Right lobe of liver (tissue), 6 donors: ENCODE measurements at regions not wholly inside any gene's neighbourhood (a gene's known extent, or its start where the extent isn't known, plus 50 kb on each side); places are given as distances from the start of the nearest gene placed in this dataset.

Experiments
- ATAC-seq, 4 donors: fragments of 200-7000 bp; cut with Tn5 transposase; one replicate each; pipeline ENCODE4 v1.9.1; 2020; ENCODE audit warnings: mild to moderate bottlenecking in 4 of 4, moderate library complexity in 4 of 4
- DNase-seq, 3 donors: peaks; one replicate each; pipeline ENCODE4 v3.0.0-alpha.2; 2020
- H3K27ac ChIP-seq, 3 donors: fragments of 200-600 bp; one replicate each; pipeline ENCODE4 v1.8.0; 2022
- H3K27me3 ChIP-seq, 2 donors: fragments of 200-600 bp; one replicate each; pipeline ENCODE4 v1.8.0; 2022
- H3K36me3 ChIP-seq, 4 donors: fragments of 200-600 bp; sonication (generic) in 1 of 4; one replicate each; pipeline versions ENCODE4 v1.5.1 to v1.8.0; 2017 to 2022; ENCODE audit warnings: control low read depth in 1 of 4
- H3K4me1 ChIP-seq, 4 donors: fragments of 200-600 bp; sonication (generic) in 1 of 4; one replicate each; pipeline versions ENCODE4 v1.5.1 to v1.8.0; 2017 to 2022; ENCODE audit warnings: control low read depth in 1 of 4
- H3K4me3 ChIP-seq, 3 donors: fragments of 200-600 bp; one replicate each; pipeline ENCODE4 v1.8.0; 2022
- H3K9me3 ChIP-seq, 4 donors: fragments of 200-600 bp; sonication (generic) in 1 of 4; one replicate each; pipeline versions ENCODE4 v1.5.1 to v1.8.0; 2017 to 2022; ENCODE audit warnings: control low read depth in 1 of 4
- POLR2A ChIP-seq: fragments of 450-650 bp; IDR thresholded peaks from one replicate; pipeline ENCODE4 v1.6.1; 2017; ENCODE audit warnings: antibody characterized with exemption, mild to moderate bottlenecking
- WGBS: methylation state at CpG from one replicate; pipeline ENCODE4 v1.1.6; 2018; ENCODE audit warnings: low coverage, low lambda C conversion rate; ENCODE audit not compliant: insufficient coverage; ENCODE audit errors: missing lambda C conversion rate; 5-methylcytosine and 5-hydroxymethylcytosine counted together
- intact Hi-C, 2 donors: fragments of 100-400 bp; cut with DNase I; formaldehyde crosslinking; loops; one replicate each; pipeline versions ENCODE4 v1.11.2 to v1.14.1; 2022
- TF ChIP-seq, protein P1 (sequence below), 4 donors: fragments of 200-600 bp in 3 of 4; fragments of 450-650 bp in 1 of 4; IDR thresholded peaks; one replicate each; pipeline versions ENCODE4 v1.5.1 to v1.8.0; 2016 to 2022; ENCODE audit warnings: antibody characterized with exemption in 4 of 4, mild to moderate bottlenecking in 2 of 4
- donor health status: DM: no; HTN: yes; CAD: no.
- donor health status: DM: no; HTN: no; CAD: no.
- donor health status: DM: no; HTN: no; CAD: no.
- donor health status: DM: no; HTN: yes; CAD: no.
- donor health status: DM: no; HTN: yes; CAD: no.

DNA sequence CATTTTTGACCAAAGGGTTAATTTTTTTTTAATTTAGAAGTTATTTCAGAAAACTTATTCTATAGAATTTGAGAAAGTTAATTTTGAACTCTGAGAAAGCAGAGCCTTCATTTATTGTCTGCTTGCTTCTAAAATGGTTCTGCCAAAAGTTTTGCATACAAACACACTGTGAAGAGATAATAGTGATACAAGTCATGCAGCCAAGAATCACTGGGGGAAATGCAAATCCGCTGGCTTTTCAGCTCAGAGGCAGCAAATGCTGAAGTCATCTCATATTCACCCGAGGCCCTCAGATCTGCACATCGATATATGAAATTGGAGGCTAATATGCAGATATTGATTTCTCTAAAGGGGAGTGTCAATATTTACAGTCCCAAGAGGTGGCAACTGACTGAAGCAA is 186.2 kb downstream of the KIT start:
- DNase-seq: no peak
- H3K4me1 ChIP-seq: no peaks in the 10 kb centered on the region
- intact Hi-C loops: no loop called here
- ATAC-seq: no peak
- H3K36me3 ChIP-seq: no peaks in the 10 kb centered on the region
- TF ChIP-seq, protein P1, sequence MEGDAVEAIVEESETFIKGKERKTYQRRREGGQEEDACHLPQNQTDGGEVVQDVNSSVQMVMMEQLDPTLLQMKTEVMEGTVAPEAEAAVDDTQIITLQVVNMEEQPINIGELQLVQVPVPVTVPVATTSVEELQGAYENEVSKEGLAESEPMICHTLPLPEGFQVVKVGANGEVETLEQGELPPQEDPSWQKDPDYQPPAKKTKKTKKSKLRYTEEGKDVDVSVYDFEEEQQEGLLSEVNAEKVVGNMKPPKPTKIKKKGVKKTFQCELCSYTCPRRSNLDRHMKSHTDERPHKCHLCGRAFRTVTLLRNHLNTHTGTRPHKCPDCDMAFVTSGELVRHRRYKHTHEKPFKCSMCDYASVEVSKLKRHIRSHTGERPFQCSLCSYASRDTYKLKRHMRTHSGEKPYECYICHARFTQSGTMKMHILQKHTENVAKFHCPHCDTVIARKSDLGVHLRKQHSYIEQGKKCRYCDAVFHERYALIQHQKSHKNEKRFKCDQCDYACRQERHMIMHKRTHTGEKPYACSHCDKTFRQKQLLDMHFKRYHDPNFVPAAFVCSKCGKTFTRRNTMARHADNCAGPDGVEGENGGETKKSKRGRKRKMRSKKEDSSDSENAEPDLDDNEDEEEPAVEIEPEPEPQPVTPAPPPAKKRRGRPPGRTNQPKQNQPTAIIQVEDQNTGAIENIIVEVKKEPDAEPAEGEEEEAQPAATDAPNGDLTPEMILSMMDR (IDR thresholded peaks at IDR 0.05): no peak
- no peak for TF ChIP-seq POLR2A
- no peaks in the 10 kb centered on the region for H3K27me3 ChIP-seq
- no peak overlapping the region for H3K4me3 ChIP-seq
- H3K27ac ChIP-seq: no peak overlapping the region
- WGBS: 35% methylated on average over 3 of the region's 3 CpGs
- H3K9me3 ChIP-seq: no peaks in the 10 kb centered on the region

DNA sequence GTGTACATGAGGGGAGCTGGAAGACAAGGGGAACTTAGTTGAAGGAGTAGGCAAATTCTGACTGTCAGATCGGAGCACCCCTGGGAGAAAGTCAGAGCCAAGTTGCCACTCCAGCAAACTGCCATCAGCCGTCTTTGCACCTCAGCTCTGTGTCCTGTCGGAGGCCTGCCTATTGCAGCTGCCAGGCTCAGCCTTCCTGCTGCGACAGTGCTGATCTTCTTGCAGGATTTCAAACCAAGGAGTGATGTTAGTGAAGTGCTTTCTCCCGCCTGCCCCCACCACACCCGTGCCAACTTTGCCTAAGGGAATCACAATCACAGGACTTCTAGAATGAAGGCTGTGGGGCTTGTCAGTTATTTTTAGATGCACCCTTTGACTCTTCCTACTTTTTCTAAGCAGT is 185.3 kb downstream of the KIT start:
- ATAC-seq: no peak
- H3K36me3 ChIP-seq: no peaks in the 10 kb centered on the region
- no peak for TF ChIP-seq POLR2A
- TF ChIP-seq, protein P1 (IDR thresholded peaks at IDR 0.05): no peak
- H3K27me3 ChIP-seq: no peaks in the 10 kb centered on the region
- H3K9me3 ChIP-seq: no peaks in the 10 kb centered on the region
- WGBS: 66% methylated on average over 2 of the region's 6 CpGs
- H3K4me1 ChIP-seq: no peaks in the 10 kb centered on the region
- intact Hi-C loops: no loop called here
- DNase-seq: no peak
- H3K27ac ChIP-seq: no peak overlapping the region
- no peak overlapping the region for H3K4me3 ChIP-seq

- TF ChIP-seq, protein P1 (IDR thresholded peaks at IDR 0.05): no peak
- no peak for TF ChIP-seq POLR2A
- H3K27me3 ChIP-seq: no peaks in the 10 kb centered on the region
- ATAC-seq (no peak), DNase-seq (no peak)
- 74% methylated on average over 5 of the region's 5 CpGs for WGBS
- H3K36me3 ChIP-seq: no peaks in the 10 kb centered on the region
- no peak overlapping the region for H3K27ac ChIP-seq
- intact Hi-C loops: no loop called here
- H3K4me3 ChIP-seq: no peak overlapping the region
- no peaks in the 10 kb centered on the region for H3K9me3 ChIP-seq
- H3K4me1 ChIP-seq: no peaks in the 10 kb centered on the region
Measured at GRCh38 chr4:54842656-54843055, 184.9 kb downstream of the KIT start.

DNA sequence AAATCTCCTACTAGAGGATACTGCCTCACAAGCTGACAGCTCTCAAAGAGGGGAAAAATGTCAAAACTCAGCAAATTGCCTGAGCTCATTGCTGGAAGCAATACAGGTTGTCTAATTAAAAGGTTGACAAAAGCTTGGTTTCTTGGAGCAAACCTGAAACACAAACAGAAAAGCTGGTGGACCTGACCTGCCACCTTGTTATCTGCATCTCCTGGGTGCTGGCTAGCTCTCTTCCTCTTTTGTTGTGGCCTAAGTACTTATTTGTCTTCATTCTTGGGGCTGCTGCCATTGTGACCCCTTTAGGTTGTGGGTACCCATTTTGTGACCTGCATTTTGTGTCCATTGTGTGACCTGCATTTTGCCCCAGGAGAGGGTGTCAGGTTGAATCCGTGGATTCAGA is 184.5 kb downstream of the KIT start:
- no peaks in the 10 kb centered on the region for H3K36me3 ChIP-seq
- intact Hi-C loops: no loop called here
- no peak overlapping the region for H3K27ac ChIP-seq
- TF ChIP-seq, protein P1 (IDR thresholded peaks at IDR 0.05): no peak
- no peak for TF ChIP-seq POLR2A
- H3K27me3 ChIP-seq: no peaks in the 10 kb centered on the region
- H3K9me3 ChIP-seq: no peaks in the 10 kb centered on the region
- no peak for ATAC-seq
- no peak overlapping the region for H3K4me3 ChIP-seq
- no peaks in the 10 kb centered on the region for H3K4me1 ChIP-seq
- WGBS: 56% methylated on average over 1 of the region's 1 CpG
- DNase-seq: no peak
